ENCODE measurements at regions not wholly inside any gene's neighbourhood (a gene's known extent, or its start where the extent isn't known, plus 50 kb on each side); places are given as distances from the start of the nearest gene placed in this dataset.

DNA sequence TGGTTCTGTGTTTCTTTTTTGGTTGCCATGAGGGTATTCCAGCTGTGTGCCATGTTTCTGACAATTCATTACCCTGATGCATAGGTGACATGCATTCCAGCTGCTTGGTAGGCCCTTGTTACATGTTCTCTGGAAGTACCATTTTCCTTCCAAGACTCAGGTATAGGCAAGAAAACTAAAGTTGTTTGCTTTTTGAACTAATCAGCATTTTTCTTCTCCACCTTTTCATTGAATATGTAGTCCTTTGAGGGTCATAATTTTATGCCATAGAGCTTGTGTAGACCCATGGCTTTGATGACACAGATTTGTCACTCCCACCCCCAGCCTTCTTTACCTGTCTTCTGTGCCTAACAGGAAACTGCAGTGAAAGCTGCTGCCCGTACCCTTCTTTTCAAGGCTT, 339.2 kb downstream of the MED10 start:
- no peak for DNase-seq (ENCODE audit: extremely low spot score, unreplicated experiment)

DNA sequence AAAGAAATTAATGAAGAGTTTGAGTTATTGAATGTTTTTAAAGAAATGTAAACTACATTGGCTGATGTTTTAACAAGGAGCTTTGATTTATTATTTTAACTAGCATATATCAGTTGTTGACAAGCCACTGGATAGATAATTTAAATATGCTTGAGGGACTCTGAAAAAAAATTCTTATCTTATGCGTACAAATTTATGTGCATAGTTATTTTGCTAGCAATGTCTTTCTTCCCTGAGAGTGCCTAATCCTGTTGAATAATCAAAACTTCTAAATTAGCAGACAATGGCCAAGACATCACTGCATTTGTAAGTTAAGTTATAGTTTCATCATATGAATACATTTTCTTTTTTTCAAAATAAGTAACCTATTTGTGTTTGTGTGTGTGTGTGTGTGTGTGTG, 342.3 kb downstream of the MED10 start:
- no peaks in the 10 kb centered on the region for H3K27me3 Mint-ChIP-seq
- TF ChIP-seq, protein P1, sequence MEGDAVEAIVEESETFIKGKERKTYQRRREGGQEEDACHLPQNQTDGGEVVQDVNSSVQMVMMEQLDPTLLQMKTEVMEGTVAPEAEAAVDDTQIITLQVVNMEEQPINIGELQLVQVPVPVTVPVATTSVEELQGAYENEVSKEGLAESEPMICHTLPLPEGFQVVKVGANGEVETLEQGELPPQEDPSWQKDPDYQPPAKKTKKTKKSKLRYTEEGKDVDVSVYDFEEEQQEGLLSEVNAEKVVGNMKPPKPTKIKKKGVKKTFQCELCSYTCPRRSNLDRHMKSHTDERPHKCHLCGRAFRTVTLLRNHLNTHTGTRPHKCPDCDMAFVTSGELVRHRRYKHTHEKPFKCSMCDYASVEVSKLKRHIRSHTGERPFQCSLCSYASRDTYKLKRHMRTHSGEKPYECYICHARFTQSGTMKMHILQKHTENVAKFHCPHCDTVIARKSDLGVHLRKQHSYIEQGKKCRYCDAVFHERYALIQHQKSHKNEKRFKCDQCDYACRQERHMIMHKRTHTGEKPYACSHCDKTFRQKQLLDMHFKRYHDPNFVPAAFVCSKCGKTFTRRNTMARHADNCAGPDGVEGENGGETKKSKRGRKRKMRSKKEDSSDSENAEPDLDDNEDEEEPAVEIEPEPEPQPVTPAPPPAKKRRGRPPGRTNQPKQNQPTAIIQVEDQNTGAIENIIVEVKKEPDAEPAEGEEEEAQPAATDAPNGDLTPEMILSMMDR (conservative IDR thresholded peaks at IDR 0.05): no peak
- H3K36me3 Mint-ChIP-seq: no peaks in the 10 kb centered on the region
- H3K9me3 Mint-ChIP-seq: peaks cover 4% of the 10 kb centered on the region
- no peak for DNase-seq (ENCODE audit: extremely low spot score, unreplicated experiment)
- H3K27ac Mint-ChIP-seq: no peak overlapping the region
- peaks cover 4% of the 10 kb centered on the region for H3K4me1 Mint-ChIP-seq (ENCODE audit: unreplicated experiment)
- no peak overlapping the region for H3K4me3 Mint-ChIP-seq

More for the DNA sequence above, 339.2 kb downstream of the MED10 start:
- peaks cover 4% of the 10 kb centered on the region for H3K4me1 Mint-ChIP-seq (ENCODE audit: unreplicated experiment)
- no peaks in the 10 kb centered on the region for H3K36me3 Mint-ChIP-seq
- H3K27ac Mint-ChIP-seq: no peak overlapping the region
- TF ChIP-seq, protein P1 (conservative IDR thresholded peaks at IDR 0.05): no peak
- no peaks in the 10 kb centered on the region for H3K9me3 Mint-ChIP-seq
- peaks cover 7% of the 10 kb centered on the region for H3K27me3 Mint-ChIP-seq
- H3K4me3 Mint-ChIP-seq: no peak overlapping the region

DNA sequence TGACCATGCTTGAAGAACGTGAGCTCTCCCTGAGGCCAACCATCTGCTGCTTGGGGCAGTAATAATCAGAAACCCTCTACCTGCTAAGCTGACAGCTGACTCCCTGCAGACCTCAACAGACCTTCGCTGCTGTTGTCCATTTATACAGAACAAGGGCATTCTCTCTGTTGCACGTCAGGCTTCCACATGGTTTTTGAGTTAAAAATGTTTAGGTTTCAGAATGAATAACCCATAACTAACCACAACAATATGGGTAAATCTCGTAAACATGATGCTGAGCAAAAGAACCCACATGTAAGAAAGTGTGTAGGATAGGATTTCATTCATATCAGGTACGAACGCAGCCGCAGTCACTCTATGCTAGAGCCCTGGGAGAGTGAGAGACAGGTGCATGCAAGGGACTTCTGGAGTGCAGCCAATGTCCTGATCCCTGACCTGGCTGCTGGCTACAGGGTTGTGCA, 348.5 kb downstream of the MED10 start:
- Mint-ChIP-seq H3K9me3 (peaks cover 4% of the 10 kb centered on the region), H3K27ac (no peak overlapping the region), H3K4me3 (no peak overlapping the region), H3K4me1 (ENCODE audit: unreplicated experiment) (no peaks in the 10 kb centered on the region), H3K27me3 (no peaks in the 10 kb centered on the region), H3K36me3 (no peaks in the 10 kb centered on the region)
- TF ChIP-seq, protein P1 (conservative IDR thresholded peaks at IDR 0.05): no peak
- DNase-seq (ENCODE audit: extremely low spot score, unreplicated experiment): no peak

DNA sequence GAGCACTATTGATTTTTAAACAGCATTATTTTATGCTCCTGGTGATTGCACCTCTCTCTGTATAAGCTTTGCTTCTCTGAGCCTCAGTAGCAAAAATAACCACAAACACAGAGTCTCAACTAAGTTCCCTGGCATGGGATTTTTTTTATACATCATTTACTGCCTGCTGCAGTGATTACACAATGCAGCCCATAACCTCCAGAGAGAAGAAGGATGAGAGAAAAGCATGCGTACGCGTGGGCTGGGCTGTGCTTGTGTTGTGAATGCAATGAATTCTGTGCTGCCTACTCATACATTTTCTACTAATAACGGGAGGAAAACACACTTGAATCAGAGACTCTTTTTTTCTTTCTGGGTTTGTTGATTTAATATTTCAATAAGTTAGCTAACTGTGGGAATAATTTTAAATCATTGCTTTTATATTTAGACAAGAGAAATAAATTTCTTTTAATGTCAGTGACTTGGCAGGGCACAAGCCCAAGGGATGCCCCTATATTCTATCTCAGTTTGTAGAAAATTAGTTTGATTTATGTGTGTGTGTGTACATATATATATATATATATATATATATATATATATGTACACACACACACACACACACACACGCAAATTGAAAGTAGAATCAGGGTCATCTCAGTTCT, 351.5 kb downstream of the MED10 start:
- Mint-ChIP-seq H3K27ac (no peak overlapping the region), H3K27me3 (no peaks in the 10 kb centered on the region), H3K4me1 (ENCODE audit: unreplicated experiment) (no peaks in the 10 kb centered on the region), H3K36me3 (no peaks in the 10 kb centered on the region), H3K4me3 (no peak overlapping the region), H3K9me3 (no peaks in the 10 kb centered on the region)
- TF ChIP-seq, protein P1 (conservative IDR thresholded peaks at IDR 0.05): no peak
- no peak for DNase-seq (ENCODE audit: extremely low spot score, unreplicated experiment)

DNA sequence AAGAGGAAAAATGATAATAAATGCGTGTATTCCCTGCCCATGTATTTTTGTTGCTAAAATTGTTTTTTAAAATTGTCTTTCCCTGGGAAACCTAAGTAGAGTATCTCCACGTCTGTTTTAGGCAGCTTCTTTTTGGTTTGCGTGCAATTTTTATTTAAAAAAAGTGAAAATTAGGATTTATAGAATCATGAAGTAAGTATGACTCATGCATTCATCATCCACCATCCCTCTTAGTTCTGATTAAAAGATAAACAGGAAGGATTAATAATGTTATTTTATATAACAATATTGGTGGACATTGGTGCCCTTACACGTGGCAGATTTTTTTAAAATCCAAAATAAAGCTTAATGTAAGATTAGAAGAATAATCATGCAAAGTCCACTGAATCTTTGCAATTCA, 358.7 kb downstream of the MED10 start:
- Mint-ChIP-seq H3K4me3 (no peak overlapping the region), H3K4me1 (ENCODE audit: unreplicated experiment) (no peaks in the 10 kb centered on the region), H3K9me3 (no peaks in the 10 kb centered on the region), H3K36me3 (no peaks in the 10 kb centered on the region), H3K27me3 (no peaks in the 10 kb centered on the region), H3K27ac (no peak overlapping the region)
- no peak for DNase-seq (ENCODE audit: extremely low spot score, unreplicated experiment)
- TF ChIP-seq, protein P1 (conservative IDR thresholded peaks at IDR 0.05): no peak
